GM12892 (cell line): ENCODE measurements at regions not wholly inside any gene's neighbourhood (a gene's known extent, or its start where the extent isn't known, plus 50 kb on each side); places are given as distances from the start of the nearest gene placed in this dataset.

Experiments used
- DNase-seq: peaks from one replicate; pipeline ENCODE4 v3.0.0; 2011; ENCODE audit not compliant: insufficient read length
- FAIRE-seq: peaks from 2 replicates; lab custom pipeline; 2011; peaks lifted over from hg19 to GRCh38; lab: Jason Lieb, UNC
- POLR2A ChIP-seq: IDR thresholded peaks from 2 replicates; pipeline ENCODE4 v1.6.1; 2011; ENCODE audit warnings: low read depth, low read length, control low read depth
- POLR2AphosphoS5 ChIP-seq: IDR thresholded peaks from 2 replicates; pipeline ENCODE4 v1.6.1; 2011; ENCODE audit warnings: low read depth, low read length, control low read depth
- TAF1 ChIP-seq: IDR thresholded peaks from 2 replicates; pipeline ENCODE4 v1.6.1; 2011; ENCODE audit warnings: low read depth, mild to moderate bottlenecking, control low read depth, low read length, borderline replicate concordance

DNA sequence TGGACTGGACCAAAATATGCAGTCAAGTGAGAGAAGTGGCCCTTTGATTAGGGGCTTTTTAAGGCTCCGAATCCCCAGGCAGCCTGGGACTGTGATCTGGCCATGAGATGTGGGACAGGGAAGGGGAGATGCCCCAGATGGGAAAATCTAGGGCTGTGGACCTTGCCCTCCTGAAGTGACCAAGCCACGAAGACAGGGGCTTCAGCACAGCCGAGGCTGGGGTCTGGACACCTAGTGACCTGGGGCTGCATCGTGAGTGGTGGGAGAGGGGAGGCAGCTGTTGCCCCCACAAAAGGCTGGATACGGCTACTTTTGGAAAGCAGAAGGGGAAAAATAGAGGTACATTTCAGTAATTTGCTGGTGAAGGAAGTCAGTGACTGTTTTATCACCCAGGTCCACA lies 139.5 kb upstream of the SLC24A3 start:
- FAIRE-seq (no peak), DNase-seq (no peak)

DNA sequence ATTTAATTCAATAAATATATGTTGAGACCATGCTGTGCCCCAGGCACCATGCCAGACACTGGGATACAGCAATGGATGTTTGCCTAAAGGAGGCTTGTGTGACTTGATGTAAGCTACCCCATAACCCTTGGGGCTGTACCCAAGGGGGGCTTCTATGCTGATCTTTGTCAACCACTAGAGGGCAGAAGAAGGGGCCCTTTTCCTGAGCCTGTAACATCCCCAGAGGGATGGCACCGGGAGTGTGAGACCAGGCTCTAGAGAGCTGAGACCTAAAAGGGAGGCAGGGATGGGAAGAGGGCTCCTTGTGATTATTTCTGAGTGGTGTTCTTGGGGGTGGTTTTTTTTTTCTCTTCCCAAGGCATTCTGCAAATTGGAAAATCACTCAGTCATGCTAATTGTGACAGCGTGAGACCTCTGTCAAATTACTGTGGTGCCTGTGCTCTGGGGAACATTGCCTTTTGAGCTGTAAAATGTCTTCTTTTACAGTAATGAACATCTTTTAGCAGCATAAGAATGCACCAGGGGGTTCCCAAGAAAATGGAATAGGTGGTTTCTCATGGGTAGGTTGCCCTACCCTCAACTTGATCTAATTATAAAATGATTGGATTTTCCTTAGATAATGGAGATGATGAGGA lies 138.7 kb upstream of the SLC24A3 start:
- TF ChIP-seq POLR2A (no peak), POLR2AphosphoS5 (no peak), TAF1 (no peak)
- FAIRE-seq = no peak
- DNase-seq = no peak

More for the DNA sequence above, 139.5 kb upstream of the SLC24A3 start:
- TF ChIP-seq POLR2AphosphoS5 (no peak), POLR2A (no peak), TAF1 (no peak)

GRCh38 chr20:19074356-19074755 lies 138.1 kb upstream of the SLC24A3 start:
- TF ChIP-seq POLR2AphosphoS5 (no peak), TAF1 (no peak), POLR2A (no peak)
- FAIRE-seq = no peak
- no peak for DNase-seq

- DNase-seq = peak; percentile 20
- TF ChIP-seq POLR2AphosphoS5 (no peak), POLR2A (no peak), TAF1 (no peak)
- peak; percentile 93 for FAIRE-seq
These were observed 137.5 kb upstream of the SLC24A3 start for GRCh38 chr20:19074828-19075516.

DNA sequence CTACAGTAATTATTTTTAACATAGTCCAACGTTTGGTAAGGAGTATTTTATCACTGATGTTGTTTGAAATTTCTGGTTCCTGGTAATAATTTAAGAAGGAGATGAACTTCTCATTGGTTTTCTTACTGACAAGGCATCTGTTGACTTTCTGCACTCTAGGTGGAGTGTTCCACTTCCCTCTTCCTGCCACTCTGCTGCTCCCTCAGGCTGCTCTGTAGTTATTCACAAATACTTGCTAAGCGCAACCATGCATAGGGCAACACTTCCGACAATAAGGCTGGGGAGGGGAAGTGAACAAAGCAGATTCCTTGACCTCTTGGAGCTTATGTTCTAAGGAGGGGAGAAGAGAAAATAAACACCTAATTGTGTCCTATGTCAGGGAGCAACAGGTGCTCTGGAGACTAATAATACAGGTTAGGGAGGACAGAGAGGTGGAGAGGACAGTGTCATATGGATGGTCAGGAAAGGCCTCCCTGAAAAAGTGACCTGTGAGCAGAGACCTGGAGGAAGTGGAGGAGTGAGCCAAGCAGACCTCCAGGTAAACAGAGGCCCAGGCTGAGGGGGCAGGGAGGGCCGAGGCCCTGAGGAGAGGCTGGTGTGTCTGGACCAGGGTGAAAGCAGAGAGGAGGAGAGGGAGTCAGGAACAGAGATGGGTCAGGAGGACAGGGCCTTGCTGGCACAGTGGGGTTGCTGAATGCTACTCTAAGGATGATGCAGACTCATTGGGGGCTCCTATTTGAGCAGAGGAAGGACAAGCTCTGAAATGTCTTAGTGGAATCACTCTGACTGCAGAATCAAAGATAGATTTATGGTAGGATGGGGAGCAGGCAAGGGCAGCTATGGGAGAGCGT lies 134.8 kb upstream of the SLC24A3 start:
- no peak for TF ChIP-seq TAF1
- no peak for TF ChIP-seq POLR2AphosphoS5
- TF ChIP-seq POLR2A = no peak
- no peak for DNase-seq
- no peak for FAIRE-seq

DNA sequence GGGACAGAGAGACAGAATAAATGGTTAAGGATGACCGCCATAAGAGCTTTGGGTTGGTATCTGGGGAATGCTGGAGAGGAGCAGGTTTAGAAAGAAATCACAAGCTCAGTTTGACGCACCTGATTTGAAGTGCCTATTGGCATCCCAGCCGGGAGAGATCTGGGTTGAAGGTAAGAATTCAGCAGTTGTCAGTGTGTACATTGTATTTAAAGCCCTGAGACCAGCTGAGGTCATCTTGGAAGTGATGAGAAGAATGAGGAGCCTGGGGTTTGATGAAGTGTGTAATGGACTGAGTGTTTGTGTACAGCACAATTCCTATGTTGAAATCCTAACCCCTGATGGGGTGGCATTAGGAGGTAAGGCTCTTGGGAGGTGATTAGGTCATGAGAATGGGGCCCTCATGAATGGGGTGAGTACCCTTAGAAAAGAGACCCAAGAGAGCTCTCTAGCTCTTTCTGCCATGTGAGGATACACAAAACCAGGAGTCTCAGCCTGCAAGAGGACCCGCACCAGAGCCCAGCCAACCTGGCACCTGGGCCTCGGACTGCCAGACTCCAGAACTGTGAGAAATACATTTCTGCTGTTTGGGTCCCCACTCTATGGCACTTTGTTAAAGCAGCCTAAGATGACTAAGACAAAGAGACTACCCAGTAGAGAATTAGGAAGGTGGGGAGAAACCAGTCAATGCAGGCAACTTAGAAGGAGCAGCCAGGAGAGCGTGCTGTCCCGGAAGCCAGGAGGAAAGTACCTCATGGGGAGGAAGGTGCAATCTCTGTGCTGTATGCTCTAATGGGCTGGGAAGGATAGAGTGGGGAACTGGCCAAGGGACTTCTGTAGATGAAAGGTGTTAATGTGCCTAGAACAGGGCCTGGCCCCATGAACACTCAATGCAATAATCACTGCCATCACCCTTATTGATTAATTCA lies 133.7 kb upstream of the SLC24A3 start:
- DNase-seq (no peak), FAIRE-seq (no peak)
- TF ChIP-seq POLR2A (no peak), TAF1 (no peak), POLR2AphosphoS5 (no peak)

GRCh38 chr20:19079536-19080299 lies 132.7 kb upstream of the SLC24A3 start:
- no peak for DNase-seq
- FAIRE-seq = no peak
- no peak for TF ChIP-seq TAF1
- TF ChIP-seq POLR2AphosphoS5 = no peak
- no peak for TF ChIP-seq POLR2A

GRCh38 chr20:19081937-19082336 lies 130.5 kb upstream of the SLC24A3 start:
- no peak for FAIRE-seq
- TF ChIP-seq POLR2AphosphoS5 = no peak
- no peak for DNase-seq

GRCh38 chr20:19083136-19083621 lies 129.3 kb upstream of the SLC24A3 start:
- DNase-seq = no peak
- FAIRE-seq = no peak
- TF ChIP-seq TAF1 (no peak), POLR2A (no peak), POLR2AphosphoS5 (no peak)

DNA sequence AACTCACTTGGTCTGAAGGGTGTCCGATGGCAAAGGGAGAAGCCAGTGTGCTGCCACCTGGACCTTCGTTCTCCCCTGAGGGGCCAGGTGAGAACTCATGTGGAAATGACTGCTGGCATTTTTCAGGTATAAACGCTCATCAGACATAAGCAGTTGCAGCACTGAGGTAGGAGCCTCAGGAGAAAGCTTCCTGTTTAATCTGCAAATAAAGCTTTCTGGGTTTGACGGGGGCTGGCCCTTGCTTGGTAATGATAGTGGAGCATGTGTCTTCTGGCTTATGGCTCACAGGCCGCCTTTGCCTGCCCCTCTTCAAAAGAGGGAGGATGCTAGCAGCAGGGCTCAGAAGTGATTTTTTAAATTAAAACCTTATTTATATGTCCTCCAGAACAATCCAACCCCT lies 122.1 kb upstream of the SLC24A3 start:
- no peak for DNase-seq
- TF ChIP-seq POLR2A (no peak), TAF1 (no peak), POLR2AphosphoS5 (no peak)
- no peak for FAIRE-seq
